PC-3 (cell line): ENCODE measurements at regions not wholly inside any gene's neighbourhood (a gene's known extent, or its start where the extent isn't known, plus 50 kb on each side); places are given as distances from the start of the nearest gene placed in this dataset.

Experiments
- CTCF ChIP-seq: fragments of 300-600 bp; sonication (generic); conservative IDR thresholded peaks from 2 replicates; pipeline ENCODE4 v1.5.1; 2017; ENCODE audit warnings: antibody characterized with exemption, low read depth, mild to moderate bottlenecking, low read length
- EZH2 ChIP-seq: fragments of 300-600 bp; sonication (generic); IDR thresholded peaks from one replicate; pipeline ENCODE4 v1.6.1; 2017; ENCODE audit warnings: antibody characterized with exemption, mild to moderate bottlenecking, low read length; ENCODE audit not compliant: unreplicated experiment
- EZH2phosphoT487 ChIP-seq: fragments of 300-600 bp; sonication (generic); IDR thresholded peaks from 2 replicates; pipeline ENCODE4 v1.6.1; 2018; ENCODE audit warnings: mild to moderate bottlenecking, antibody characterized with exemption, low read length, borderline replicate concordance

DNA sequence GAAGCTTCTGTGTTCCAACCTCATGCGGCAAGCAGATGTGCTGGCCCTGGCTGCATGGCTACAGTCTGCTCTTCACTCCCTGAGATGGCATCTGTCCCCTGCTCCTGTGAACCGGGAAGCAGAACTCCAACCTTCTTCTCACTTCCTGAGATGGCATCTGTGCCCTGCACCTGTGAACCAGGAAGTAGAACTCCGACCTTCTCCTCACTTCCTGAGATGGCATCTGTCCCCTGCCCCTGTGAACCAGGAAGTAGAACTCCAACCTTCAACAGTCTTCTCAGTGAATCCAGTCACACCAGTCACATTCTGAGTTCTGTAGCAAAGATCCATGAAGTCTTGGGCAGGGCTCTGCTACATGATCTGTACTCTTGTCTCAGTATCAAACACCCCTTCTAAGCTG is 887.2 kb upstream of the KLHL29 start:
- TF ChIP-seq CTCF (no peak), EZH2 (no peak), EZH2phosphoT487 (no peak)
